ENCODE measurements at regions not wholly inside any gene's neighbourhood (a gene's known extent, or its start where the extent isn't known, plus 50 kb on each side); places are given as distances from the start of the nearest gene placed in this dataset.

DNA sequence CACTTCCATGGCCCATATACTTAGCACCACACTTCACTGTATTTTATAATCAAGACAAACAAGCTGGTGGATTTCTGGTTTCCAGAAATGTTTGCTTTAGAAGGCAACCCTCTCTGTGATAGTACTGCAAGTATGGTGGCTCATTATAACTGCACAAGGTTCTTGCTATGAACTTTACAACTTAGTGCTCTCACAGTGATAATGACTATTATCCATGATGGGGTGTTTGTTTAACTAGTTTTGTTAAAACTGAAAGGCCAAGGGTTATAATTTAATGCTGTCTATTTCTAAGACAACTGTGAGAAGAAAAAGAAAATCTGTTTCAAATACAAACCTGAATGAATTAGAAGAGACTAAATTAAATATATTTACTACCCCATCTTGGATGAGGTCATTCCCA lies 903.2 kb downstream of the ADGRL2 start:
- H3K27ac ChIP-seq (ENCODE audit: low read length): no peak overlapping the region
- no peak for ATAC-seq (replicated peaks in 1 of 4)

DNA sequence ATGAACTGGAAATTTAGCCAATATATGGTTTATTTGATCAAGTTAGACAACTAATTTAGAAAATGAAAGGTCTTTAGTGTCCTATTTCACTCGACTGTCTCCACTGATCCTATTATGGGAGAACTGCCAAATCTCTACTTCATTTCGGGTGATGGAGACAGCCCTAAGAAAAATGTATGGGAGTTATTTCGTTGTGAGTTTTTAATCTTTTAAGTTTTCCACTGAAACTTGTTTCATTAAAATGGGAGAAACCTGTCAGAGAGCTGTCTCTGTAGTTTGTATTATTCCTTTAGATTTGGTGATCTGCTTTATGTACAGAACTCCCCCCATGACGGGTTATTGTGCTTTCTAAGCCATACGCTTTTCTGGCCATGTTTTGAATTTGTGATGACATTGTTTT lies 899.7 kb downstream of the ADGRL2 start:
- Mint-ChIP-seq H3K36me3 (no peaks in the 10 kb centered on the region), H3K4me3 (no peak overlapping the region), H3K4me1 (peaks cover 0 to 4% (median 0%) of the 10 kb centered on the region in 3 donors), H3K9me3 (no peaks in the 10 kb centered on the region), H3K27ac (no peak overlapping the region), H3K27me3 (no peaks in the 10 kb centered on the region)
- Histone ChIP-seq H3K27ac (ENCODE audit: low read length) (no peak overlapping the region), H3K4me1 (ENCODE audit: control insufficient read depth in 1 of 2, extremely low read depth in 1 of 2, insufficient read depth in 2 of 2, low read length in 2 of 2) (peaks cover 0 to 3% of the 10 kb centered on the region in 2 experiments), H3K36me3 (ENCODE audit: control insufficient read depth in 2 of 2, extremely low read depth in 1 of 2, insufficient read depth in 1 of 2, low read length in 1 of 2) (no peaks in the 10 kb centered on the region), H3K4me3 (ENCODE audit: control insufficient read depth in 1 of 2, extremely low read depth in 1 of 2, low read length in 1 of 2) (no peak overlapping the region), H3K9me3 (no peaks in the 10 kb centered on the region), H3K27me3 (replicated peaks in 1 of 2; ENCODE audit: control insufficient read depth in 2 of 2, extremely low read depth in 1 of 2, insufficient read depth in 2 of 2, low read length in 1 of 2) (no peaks in the 10 kb centered on the region)
- POLR2A ChIA-PET: no interaction called here
- DNase-seq: no peak
- 100% methylated on average over 1 of the region's 5 CpGs for WGBS (ENCODE audit: insufficient coverage)
- ATAC-seq (replicated peaks in 1 of 4): no peak
- CTCF ChIA-PET: no interaction called here

More for the DNA sequence above, 903.2 kb downstream of the ADGRL2 start:
- Mint-ChIP-seq H3K36me3 (no peaks in the 10 kb centered on the region), H3K4me3 (no peak overlapping the region), H3K4me1 (no peaks in the 10 kb centered on the region), H3K27ac (no peak overlapping the region), H3K9me3 (no peaks in the 10 kb centered on the region), H3K27me3 (no peaks in the 10 kb centered on the region)
- Histone ChIP-seq H3K9me3 (no peaks in the 10 kb centered on the region), H3K27me3 (replicated peaks in 1 of 2; ENCODE audit: control insufficient read depth in 2 of 2, extremely low read depth in 1 of 2, insufficient read depth in 2 of 2, low read length in 1 of 2) (no peaks in the 10 kb centered on the region), H3K36me3 (ENCODE audit: control insufficient read depth in 2 of 2, extremely low read depth in 1 of 2, insufficient read depth in 1 of 2, low read length in 1 of 2) (no peaks in the 10 kb centered on the region), H3K4me3 (ENCODE audit: control insufficient read depth in 1 of 2, extremely low read depth in 1 of 2, low read length in 1 of 2) (no peak overlapping the region), H3K4me1 (ENCODE audit: control insufficient read depth in 1 of 2, extremely low read depth in 1 of 2, insufficient read depth in 2 of 2, low read length in 2 of 2) (no peaks in the 10 kb centered on the region)
- ChIA-PET POLR2A (no interaction called here), CTCF (no interaction called here)
- DNase-seq: no peak

DNA sequence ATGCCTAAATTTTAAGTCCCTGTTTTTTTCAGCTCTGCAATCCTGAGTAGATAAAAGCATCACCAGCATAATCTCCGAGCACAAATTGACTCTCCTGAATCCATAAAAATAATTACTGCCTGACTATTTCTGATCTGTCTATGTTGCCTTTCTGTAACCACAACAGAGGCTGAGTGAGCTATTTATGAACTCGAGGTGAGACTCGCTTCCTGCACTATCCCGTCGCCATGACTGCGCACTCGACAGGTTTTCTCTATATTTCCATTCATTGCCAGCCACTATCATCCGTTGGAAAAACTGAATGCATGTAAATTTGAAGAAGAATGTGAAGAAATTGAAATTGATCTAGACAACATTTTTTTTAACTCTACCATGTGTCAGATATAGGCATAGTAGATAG lies 897.2 kb downstream of the ADGRL2 start:
- ATAC-seq (replicated peaks in 1 of 4) (no peak), DNase-seq (no peak)
- Histone ChIP-seq H3K27me3 (replicated peaks in 1 of 2; ENCODE audit: control insufficient read depth in 2 of 2, extremely low read depth in 1 of 2, insufficient read depth in 2 of 2, low read length in 1 of 2) (no peaks in the 10 kb centered on the region), H3K4me1 (ENCODE audit: control insufficient read depth in 1 of 2, extremely low read depth in 1 of 2, insufficient read depth in 2 of 2, low read length in 2 of 2) (peaks cover 0 to 3% of the 10 kb centered on the region in 2 experiments), H3K36me3 (ENCODE audit: control insufficient read depth in 2 of 2, extremely low read depth in 1 of 2, insufficient read depth in 1 of 2, low read length in 1 of 2) (no peaks in the 10 kb centered on the region), H3K4me3 (ENCODE audit: control insufficient read depth in 1 of 2, extremely low read depth in 1 of 2, low read length in 1 of 2) (no peak overlapping the region), H3K27ac (ENCODE audit: low read length) (no peak overlapping the region), H3K9me3 (no peaks in the 10 kb centered on the region)
- ChIA-PET CTCF (no interaction called here), POLR2A (no interaction called here)
- WGBS (ENCODE audit: insufficient coverage): no CpG with 5 or more reads among the region's 8 CpGs
- Mint-ChIP-seq H3K4me1 (peaks cover 0 to 4% (median 0%) of the 10 kb centered on the region in 3 donors), H3K36me3 (no peaks in the 10 kb centered on the region), H3K27me3 (no peaks in the 10 kb centered on the region), H3K4me3 (no peak overlapping the region), H3K27ac (no peak overlapping the region), H3K9me3 (no peaks in the 10 kb centered on the region)

DNA sequence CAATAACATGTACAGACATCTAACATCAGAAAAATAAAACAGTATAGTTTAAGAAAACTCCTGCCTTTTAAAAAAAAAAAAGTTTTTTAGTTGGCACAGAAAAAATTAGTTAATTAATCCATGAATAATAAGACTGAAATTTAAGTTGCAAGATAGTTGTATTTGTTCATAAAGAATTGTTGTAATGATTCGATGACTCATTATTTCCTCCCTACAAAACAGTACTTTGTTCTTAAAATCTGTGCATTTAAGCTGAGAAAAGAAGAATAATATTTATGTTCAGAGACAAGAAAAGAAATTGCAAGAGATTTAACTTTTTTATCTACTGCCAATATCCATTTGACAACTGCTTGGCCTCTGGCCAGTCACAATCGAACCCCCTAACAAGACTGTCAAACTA lies 894.7 kb downstream of the ADGRL2 start:
- DNase-seq (no peak), ATAC-seq (replicated peaks in 1 of 4) (no peak)
- H3K27me3 Mint-ChIP-seq: no peaks in the 10 kb centered on the region
- no peaks in the 10 kb centered on the region for H3K27me3 ChIP-seq (replicated peaks in 1 of 2; ENCODE audit: control insufficient read depth in 2 of 2, extremely low read depth in 1 of 2, insufficient read depth in 2 of 2, low read length in 1 of 2)
- peaks cover 0 to 2% (median 0%) of the 10 kb centered on the region in 3 donors for H3K9me3 Mint-ChIP-seq
- no peaks in the 10 kb centered on the region for H3K36me3 Mint-ChIP-seq
- no peaks in the 10 kb centered on the region for H3K36me3 ChIP-seq (ENCODE audit: control insufficient read depth in 2 of 2, extremely low read depth in 1 of 2, insufficient read depth in 1 of 2, low read length in 1 of 2)
- no peaks in the 10 kb centered on the region for H3K9me3 ChIP-seq
- no peak overlapping the region for H3K4me3 Mint-ChIP-seq
- ChIA-PET CTCF (no interaction called here), POLR2A (no interaction called here)
- H3K4me1 Mint-ChIP-seq: peaks cover 0 to 4% (median 0%) of the 10 kb centered on the region in 3 donors
- no peak overlapping the region for H3K4me3 ChIP-seq (ENCODE audit: control insufficient read depth in 1 of 2, extremely low read depth in 1 of 2, low read length in 1 of 2)
- no peak overlapping the region for H3K27ac ChIP-seq (ENCODE audit: low read length)
- peaks cover 0 to 3% of the 10 kb centered on the region in 2 experiments for H3K4me1 ChIP-seq (ENCODE audit: control insufficient read depth in 1 of 2, extremely low read depth in 1 of 2, insufficient read depth in 2 of 2, low read length in 2 of 2)
- H3K27ac Mint-ChIP-seq: no peak overlapping the region
- no CpG with 5 or more reads among the region's 2 CpGs for WGBS (ENCODE audit: insufficient coverage)

DNA sequence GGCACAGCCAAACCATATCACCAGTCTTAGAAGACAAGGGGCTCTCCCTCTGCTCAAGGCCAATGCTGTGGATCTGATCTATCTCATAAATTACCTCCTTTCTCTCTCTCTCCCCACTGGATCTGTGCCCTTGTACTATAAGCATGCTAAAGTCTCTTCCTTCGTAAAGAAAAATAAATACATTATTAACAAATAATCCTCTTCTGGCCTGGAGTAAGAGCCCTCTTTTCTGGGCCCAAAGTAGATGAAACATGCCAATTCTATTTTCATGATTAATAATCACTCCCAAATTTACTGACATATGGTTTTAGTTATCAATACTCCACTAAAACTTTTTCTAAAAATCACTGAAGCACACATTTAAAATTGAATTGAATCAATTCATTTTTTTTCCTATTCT lies 889.7 kb downstream of the ADGRL2 start:
- Mint-ChIP-seq H3K36me3 (no peaks in the 10 kb centered on the region), H3K4me3 (no peak overlapping the region), H3K4me1 (no peaks in the 10 kb centered on the region), H3K9me3 (peaks cover 4 to 22% (median 6%) of the 10 kb centered on the region in 3 donors), H3K27me3 (no peaks in the 10 kb centered on the region), H3K27ac (no peak overlapping the region)
- ATAC-seq (replicated peaks in 1 of 4) (no peak), DNase-seq (no peak)
- no peaks in the 10 kb centered on the region for H3K9me3 ChIP-seq
- H3K27me3 ChIP-seq (replicated peaks in 1 of 2; ENCODE audit: control insufficient read depth in 2 of 2, extremely low read depth in 1 of 2, insufficient read depth in 2 of 2, low read length in 1 of 2): no peaks in the 10 kb centered on the region
- CTCF ChIA-PET: no interaction called here
- POLR2A ChIA-PET: no interaction called here
- H3K27ac ChIP-seq (ENCODE audit: low read length): no peak overlapping the region
- no peak overlapping the region for H3K4me3 ChIP-seq (ENCODE audit: control insufficient read depth in 1 of 2, extremely low read depth in 1 of 2, low read length in 1 of 2)
- no peaks in the 10 kb centered on the region for H3K36me3 ChIP-seq (ENCODE audit: control insufficient read depth in 2 of 2, extremely low read depth in 1 of 2, insufficient read depth in 1 of 2, low read length in 1 of 2)
- 0% methylated on average over 1 of the region's 1 CpG for WGBS (ENCODE audit: insufficient coverage)
- no peaks in the 10 kb centered on the region for H3K4me1 ChIP-seq (ENCODE audit: control insufficient read depth in 1 of 2, extremely low read depth in 1 of 2, insufficient read depth in 2 of 2, low read length in 2 of 2)

DNA sequence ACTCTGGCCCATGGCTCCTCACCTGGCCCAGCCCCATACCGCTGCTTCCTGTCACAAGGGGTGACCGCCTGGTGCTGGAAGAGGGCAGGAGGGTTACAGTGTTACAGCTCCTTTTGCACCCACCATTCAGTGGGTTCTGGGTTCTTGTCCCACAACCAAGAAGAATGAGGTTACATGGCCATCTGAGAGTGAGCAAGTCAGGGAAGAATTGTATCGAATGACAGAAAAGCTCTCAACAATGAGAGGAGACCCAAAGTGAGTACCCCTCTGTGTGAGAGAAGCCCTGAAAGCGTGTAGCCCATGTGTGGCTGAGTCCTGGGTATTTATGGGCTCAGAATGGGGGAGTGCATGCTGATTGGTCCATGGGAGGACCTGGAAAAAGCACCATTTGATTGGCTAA lies 888.5 kb downstream of the ADGRL2 start:
- peak in 1 of 4 experiments; percentile 15 for ATAC-seq (replicated peaks in 1 of 4)
- Histone ChIP-seq H3K4me1 (ENCODE audit: control insufficient read depth in 1 of 2, extremely low read depth in 1 of 2, insufficient read depth in 2 of 2, low read length in 2 of 2) (no peaks in the 10 kb centered on the region), H3K36me3 (ENCODE audit: control insufficient read depth in 2 of 2, extremely low read depth in 1 of 2, insufficient read depth in 1 of 2, low read length in 1 of 2) (no peaks in the 10 kb centered on the region), H3K4me3 (ENCODE audit: control insufficient read depth in 1 of 2, extremely low read depth in 1 of 2, low read length in 1 of 2) (no peak overlapping the region), H3K27ac (ENCODE audit: low read length) (no peak overlapping the region), H3K9me3 (no peaks in the 10 kb centered on the region), H3K27me3 (replicated peaks in 1 of 2; ENCODE audit: control insufficient read depth in 2 of 2, extremely low read depth in 1 of 2, insufficient read depth in 2 of 2, low read length in 1 of 2) (no peaks in the 10 kb centered on the region)
- Mint-ChIP-seq H3K27ac (no peak overlapping the region), H3K36me3 (no peaks in the 10 kb centered on the region), H3K27me3 (no peaks in the 10 kb centered on the region), H3K4me3 (no peak overlapping the region), H3K9me3 (peaks cover 4 to 22% (median 8%) of the 10 kb centered on the region in 3 donors), H3K4me1 (no peaks in the 10 kb centered on the region)
- DNase-seq: no peak
- POLR2A ChIA-PET: no interaction called here
- CTCF ChIA-PET: interaction anchor here in 1 of 2 donors (0.6 kb wide), 1 partner anchor 1983 kb away, joined by 8 read pairs; no protein-coding TSS in a partner anchor
- WGBS (ENCODE audit: insufficient coverage): 79% methylated on average over 4 of the region's 4 CpGs

DNA sequence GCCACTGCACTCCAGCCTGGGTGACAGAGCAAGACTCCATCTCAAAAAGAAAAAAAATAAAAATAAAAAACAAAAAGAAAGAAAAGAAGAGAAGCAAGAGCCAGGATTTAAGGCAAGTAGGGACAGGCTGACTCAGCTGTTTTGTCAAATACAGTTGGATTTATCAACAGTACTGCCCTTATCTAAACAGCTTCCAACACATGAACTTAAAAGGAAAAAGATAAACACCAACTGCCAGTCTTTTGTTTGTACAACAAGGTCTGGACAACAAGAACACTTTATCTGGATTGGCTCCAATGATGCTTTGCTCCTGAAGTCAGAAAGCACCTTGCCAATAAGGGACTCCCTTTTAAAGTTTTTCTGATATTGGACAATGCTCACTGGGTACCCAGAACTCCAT lies 886.0 kb downstream of the ADGRL2 start:
- no peak overlapping the region for H3K27ac Mint-ChIP-seq
- H3K4me3 Mint-ChIP-seq: no peak overlapping the region
- no peaks in the 10 kb centered on the region for H3K36me3 Mint-ChIP-seq
- Histone ChIP-seq H3K27me3 (replicated peaks in 1 of 2; ENCODE audit: control insufficient read depth in 2 of 2, extremely low read depth in 1 of 2, insufficient read depth in 2 of 2, low read length in 1 of 2) (no peaks in the 10 kb centered on the region), H3K4me1 (ENCODE audit: control insufficient read depth in 1 of 2, extremely low read depth in 1 of 2, insufficient read depth in 2 of 2, low read length in 2 of 2) (no peaks in the 10 kb centered on the region), H3K36me3 (ENCODE audit: control insufficient read depth in 2 of 2, extremely low read depth in 1 of 2, insufficient read depth in 1 of 2, low read length in 1 of 2) (no peaks in the 10 kb centered on the region), H3K27ac (ENCODE audit: low read length) (no peak overlapping the region), H3K4me3 (ENCODE audit: control insufficient read depth in 1 of 2, extremely low read depth in 1 of 2, low read length in 1 of 2) (no peak overlapping the region), H3K9me3 (no peaks in the 10 kb centered on the region)
- H3K27me3 Mint-ChIP-seq: no peaks in the 10 kb centered on the region
- ATAC-seq (replicated peaks in 1 of 4) (no peak), DNase-seq (no peak)
- peaks cover 4 to 22% (median 8%) of the 10 kb centered on the region in 3 donors for H3K9me3 Mint-ChIP-seq
- ChIA-PET CTCF (no interaction called here), POLR2A (no interaction called here)
- H3K4me1 Mint-ChIP-seq: no peaks in the 10 kb centered on the region

Measured in T-cell (primary cell).